Astrocyte (in vitro differentiated cells and primary cell): ENCODE measurements at regions not wholly inside any gene's neighbourhood (a gene's known extent, or its start where the extent isn't known, plus 50 kb on each side); places are given as distances from the start of the nearest gene placed in this dataset.

ENCODE experiments used
- DNase-seq: peaks from one replicate; pipeline ENCODE4 v3.0.0-alpha.2; 2010; ENCODE audit warnings: low read depth
- FAIRE-seq: peaks from 2 replicates; lab custom pipeline; 2011; peaks lifted over from hg19 to GRCh38; lab: Jason Lieb, UNC
- H2AFZ ChIP-seq: 2 replicates; pipeline ENCODE4 v1.6.0; 2012; ENCODE audit warnings: low read depth, low read length, inconsistent platforms
- H3K27ac ChIP-seq: 2 replicates; pipeline ENCODE4 v1.5.1; 2011; ENCODE audit warnings: low read depth, low read length, inconsistent platforms
- H3K27me3 ChIP-seq: 2 replicates; pipeline ENCODE4 v1.6.0; 2011; ENCODE audit warnings: low read length, inconsistent platforms; ENCODE audit not compliant: insufficient read depth
- H3K36me3 ChIP-seq: 2 replicates; pipeline ENCODE4 v1.5.1; 2011; ENCODE audit warnings: low read length, inconsistent platforms; ENCODE audit not compliant: insufficient read depth
- H3K4me1 ChIP-seq: 2 replicates; pipeline ENCODE4 v1.5.1; 2011; ENCODE audit warnings: low read length, inconsistent platforms; ENCODE audit not compliant: insufficient read depth
- H3K4me2 ChIP-seq: 2 replicates; pipeline ENCODE4 v1.6.0; 2012; ENCODE audit warnings: low read length, inconsistent platforms
- H3K4me3 ChIP-seq: 2 replicates; pipeline ENCODE4 v1.5.1; 2011; ENCODE audit warnings: low read depth, mild to moderate bottlenecking, low read length, inconsistent platforms; ENCODE audit not compliant: insufficient read depth
- H3K79me2 ChIP-seq: 2 replicates; pipeline ENCODE4 v1.6.0; 2012; ENCODE audit warnings: mild to moderate bottlenecking, low read length, inconsistent platforms; ENCODE audit not compliant: insufficient read depth
- H3K9ac ChIP-seq: 2 replicates; pipeline ENCODE4 v1.6.0; 2012; ENCODE audit warnings: mild to moderate bottlenecking, low read length, inconsistent platforms
- H3K9me3 ChIP-seq: 2 replicates; pipeline ENCODE4 v1.5.1; 2012; ENCODE audit warnings: low read depth, mild to moderate bottlenecking, low read length, inconsistent platforms; ENCODE audit not compliant: insufficient read depth
- H4K20me1 ChIP-seq: 2 replicates; pipeline ENCODE4 v1.6.0; 2012; ENCODE audit warnings: low read length, inconsistent platforms; ENCODE audit not compliant: insufficient read depth
- H3K27ac Mint-ChIP-seq: one replicate; pipeline ENCODE4 v1.8.0; 2021; ENCODE audit warnings: mild to moderate bottlenecking, mixed read lengths; ENCODE audit not compliant: unreplicated experiment
- H3K27me3 Mint-ChIP-seq: one replicate; pipeline ENCODE4 v1.8.0; 2021; ENCODE audit warnings: low read depth, mixed read lengths; ENCODE audit not compliant: unreplicated experiment
- H3K36me3 Mint-ChIP-seq: one replicate; pipeline ENCODE4 v1.8.0; 2021; ENCODE audit warnings: low read depth, mixed read lengths; ENCODE audit not compliant: unreplicated experiment
- H3K4me1 Mint-ChIP-seq: one replicate; pipeline ENCODE4 v1.8.0; 2021; ENCODE audit warnings: low read depth, mixed read lengths; ENCODE audit not compliant: unreplicated experiment
- H3K4me3 Mint-ChIP-seq: one replicate; pipeline ENCODE4 v1.8.0; 2021; ENCODE audit warnings: mild to moderate bottlenecking, moderate library complexity, mixed read lengths; ENCODE audit not compliant: unreplicated experiment
- H3K9me3 Mint-ChIP-seq: one replicate; pipeline ENCODE4 v1.8.0; 2021; ENCODE audit warnings: mild to moderate bottlenecking, mixed read lengths; ENCODE audit not compliant: unreplicated experiment
- EZH2 ChIP-seq: IDR thresholded peaks from 2 replicates; pipeline ENCODE4 v1.6.1; 2012; ENCODE audit warnings: mild to moderate bottlenecking, low read length, inconsistent platforms; ENCODE audit not compliant: insufficient read depth
- TF ChIP-seq, protein P1 (sequence below): IDR thresholded peaks from 2 replicates; pipeline ENCODE4 v1.5.1; 2011; ENCODE audit warnings: low read depth, mild to moderate bottlenecking, inconsistent platforms, low read length, moderate library complexity; ENCODE audit not compliant: insufficient read depth

DNA sequence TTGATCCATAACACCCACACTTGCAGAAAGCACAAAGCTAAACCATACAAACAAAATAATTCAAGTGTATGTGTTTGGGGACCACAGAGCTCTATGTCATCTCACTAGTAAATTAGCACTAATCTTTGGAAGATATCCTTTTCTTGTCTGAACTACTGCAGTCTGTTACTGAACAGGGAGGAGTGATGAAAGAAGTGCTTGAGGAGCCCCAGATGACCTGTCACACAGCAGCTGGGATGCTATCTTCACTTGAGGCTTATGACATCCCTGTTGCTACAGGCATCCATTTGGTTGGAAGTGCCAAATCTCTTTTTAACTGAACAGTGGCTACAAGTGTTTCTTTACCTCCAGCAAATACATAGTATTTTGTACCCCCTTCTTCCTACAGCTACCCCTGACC is 386.3 kb upstream of the CHAC2 start:
- no peaks in the 10 kb centered on the region for H3K4me1 Mint-ChIP-seq
- Histone ChIP-seq H3K27ac (no peak overlapping the region), H3K9ac (no peak overlapping the region), H3K36me3 (no peaks in the 10 kb centered on the region), H3K4me2 (no peak overlapping the region), H3K9me3 (no peaks in the 10 kb centered on the region), H4K20me1 (no peaks in the 10 kb centered on the region), H2AFZ (no peak overlapping the region), H3K27me3 (no peaks in the 10 kb centered on the region), H3K4me1 (no peaks in the 10 kb centered on the region), H3K4me3 (no peak overlapping the region), H3K79me2 (no peaks in the 10 kb centered on the region)
- H3K27me3 Mint-ChIP-seq: no peaks in the 10 kb centered on the region
- no peaks in the 10 kb centered on the region for H3K36me3 Mint-ChIP-seq
- no peak for FAIRE-seq
- H3K27ac Mint-ChIP-seq: no peak overlapping the region
- no peak for DNase-seq
- no peak overlapping the region for H3K4me3 Mint-ChIP-seq
- H3K9me3 Mint-ChIP-seq: peaks cover 5% of the 10 kb centered on the region
- TF ChIP-seq EZH2: no peak
- TF ChIP-seq, protein P1, sequence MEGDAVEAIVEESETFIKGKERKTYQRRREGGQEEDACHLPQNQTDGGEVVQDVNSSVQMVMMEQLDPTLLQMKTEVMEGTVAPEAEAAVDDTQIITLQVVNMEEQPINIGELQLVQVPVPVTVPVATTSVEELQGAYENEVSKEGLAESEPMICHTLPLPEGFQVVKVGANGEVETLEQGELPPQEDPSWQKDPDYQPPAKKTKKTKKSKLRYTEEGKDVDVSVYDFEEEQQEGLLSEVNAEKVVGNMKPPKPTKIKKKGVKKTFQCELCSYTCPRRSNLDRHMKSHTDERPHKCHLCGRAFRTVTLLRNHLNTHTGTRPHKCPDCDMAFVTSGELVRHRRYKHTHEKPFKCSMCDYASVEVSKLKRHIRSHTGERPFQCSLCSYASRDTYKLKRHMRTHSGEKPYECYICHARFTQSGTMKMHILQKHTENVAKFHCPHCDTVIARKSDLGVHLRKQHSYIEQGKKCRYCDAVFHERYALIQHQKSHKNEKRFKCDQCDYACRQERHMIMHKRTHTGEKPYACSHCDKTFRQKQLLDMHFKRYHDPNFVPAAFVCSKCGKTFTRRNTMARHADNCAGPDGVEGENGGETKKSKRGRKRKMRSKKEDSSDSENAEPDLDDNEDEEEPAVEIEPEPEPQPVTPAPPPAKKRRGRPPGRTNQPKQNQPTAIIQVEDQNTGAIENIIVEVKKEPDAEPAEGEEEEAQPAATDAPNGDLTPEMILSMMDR: no peak

DNA sequence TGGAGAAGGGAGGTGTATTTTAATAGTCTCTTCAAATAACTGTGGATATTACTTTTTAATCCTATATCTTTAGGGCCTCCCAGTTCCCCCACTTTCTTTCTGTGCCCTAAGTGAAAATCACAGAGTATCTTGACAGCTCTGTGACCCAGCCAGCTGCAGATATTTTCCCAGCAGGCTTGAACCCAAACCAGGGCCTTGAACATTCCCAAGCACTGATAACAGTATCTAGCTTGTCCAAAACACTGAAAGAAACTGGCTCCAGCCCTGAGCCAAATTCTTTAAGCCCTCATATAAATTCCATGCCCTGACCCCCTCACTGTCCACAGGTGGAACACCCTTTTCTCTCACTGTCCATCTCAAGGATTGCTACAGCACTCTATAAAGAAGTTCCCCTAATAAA is 388.1 kb upstream of the CHAC2 start:
- TF ChIP-seq EZH2: no peak
- TF ChIP-seq, protein P1: no peak
- no peaks in the 10 kb centered on the region for H3K36me3 Mint-ChIP-seq
- FAIRE-seq (no peak), DNase-seq (peak; percentile 5)
- Histone ChIP-seq H4K20me1 (no peaks in the 10 kb centered on the region), H3K79me2 (no peaks in the 10 kb centered on the region), H3K4me2 (no peak overlapping the region), H3K27me3 (no peaks in the 10 kb centered on the region), H3K36me3 (no peaks in the 10 kb centered on the region), H3K9ac (no peak overlapping the region), H3K9me3 (no peaks in the 10 kb centered on the region), H2AFZ (no peak overlapping the region), H3K27ac (no peak overlapping the region), H3K4me3 (no peak overlapping the region), H3K4me1 (no peaks in the 10 kb centered on the region)
- H3K4me1 Mint-ChIP-seq: no peaks in the 10 kb centered on the region
- H3K4me3 Mint-ChIP-seq: no peak overlapping the region
- no peaks in the 10 kb centered on the region for H3K27me3 Mint-ChIP-seq
- H3K27ac Mint-ChIP-seq: no peak overlapping the region
- peaks cover 6% of the 10 kb centered on the region for H3K9me3 Mint-ChIP-seq

DNA sequence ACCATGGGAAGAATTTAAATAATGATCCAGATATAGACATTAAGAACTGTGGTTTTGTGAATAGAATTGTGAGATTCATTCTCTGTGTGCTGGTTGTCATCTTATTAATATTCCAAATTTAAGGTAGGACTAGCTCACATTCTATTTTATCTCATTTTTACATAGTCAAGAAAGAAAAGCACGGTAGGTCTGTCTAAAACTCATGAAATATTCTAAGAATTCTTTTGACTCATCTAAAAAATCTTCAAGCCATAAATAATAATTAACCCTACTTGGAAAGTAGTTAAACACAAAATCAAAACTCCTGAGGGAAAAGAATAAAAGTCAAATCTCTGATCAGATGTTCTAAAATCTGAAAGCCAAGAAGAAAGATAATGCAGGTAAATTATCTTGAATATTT is 388.8 kb upstream of the CHAC2 start:
- Histone ChIP-seq H3K4me3 (no peak overlapping the region), H3K4me1 (no peaks in the 10 kb centered on the region), H3K27ac (no peak overlapping the region), H3K4me2 (no peak overlapping the region), H3K9me3 (no peaks in the 10 kb centered on the region), H3K27me3 (no peaks in the 10 kb centered on the region), H3K9ac (no peak overlapping the region), H4K20me1 (no peaks in the 10 kb centered on the region), H2AFZ (no peak overlapping the region), H3K36me3 (no peaks in the 10 kb centered on the region), H3K79me2 (no peaks in the 10 kb centered on the region)
- FAIRE-seq (no peak), DNase-seq (peak; percentile 10)
- Mint-ChIP-seq H3K4me1 (no peaks in the 10 kb centered on the region), H3K36me3 (no peaks in the 10 kb centered on the region), H3K27ac (no peak overlapping the region), H3K9me3 (peaks cover 6% of the 10 kb centered on the region), H3K27me3 (no peaks in the 10 kb centered on the region), H3K4me3 (no peak overlapping the region)
- TF ChIP-seq, protein P1: no peak
- TF ChIP-seq EZH2: no peak
